ENCODE measurements at regions not wholly inside any gene's neighbourhood (a gene's known extent, or its start where the extent isn't known, plus 50 kb on each side); places are given as distances from the start of the nearest gene placed in this dataset.

- DNase-seq (ENCODE audit: low spot score), result no peak
- no peaks in the 10 kb centered on the region for H3K36me3 Mint-ChIP-seq (ENCODE audit: low read depth)
- H3K4me3 Mint-ChIP-seq, result no peak overlapping the region
- peaks cover 13% of the 10 kb centered on the region for H3K27me3 Mint-ChIP-seq (ENCODE audit: low read depth)
- no peaks in the 10 kb centered on the region for H3K9me3 Mint-ChIP-seq
- H3K27ac Mint-ChIP-seq, result no peak overlapping the region
- no peaks in the 10 kb centered on the region for H3K4me1 Mint-ChIP-seq (ENCODE audit: low read depth)
These were observed 355.0 kb downstream of the SETD4 start for GRCh38 chr21:35705237-35705887.

- H3K4me1 Mint-ChIP-seq (ENCODE audit: low read depth), result no peaks in the 10 kb centered on the region
- H3K27ac Mint-ChIP-seq, result no peak overlapping the region
- no peak for DNase-seq (ENCODE audit: low spot score)
- no peaks in the 10 kb centered on the region for H3K36me3 Mint-ChIP-seq (ENCODE audit: low read depth)
- no peak overlapping the region for H3K4me3 Mint-ChIP-seq
- H3K9me3 Mint-ChIP-seq, result no peaks in the 10 kb centered on the region
- H3K27me3 Mint-ChIP-seq (ENCODE audit: low read depth), result peaks cover 15% of the 10 kb centered on the region
These were observed 356.6 kb downstream of the SETD4 start for GRCh38 chr21:35703704-35704103.

DNA sequence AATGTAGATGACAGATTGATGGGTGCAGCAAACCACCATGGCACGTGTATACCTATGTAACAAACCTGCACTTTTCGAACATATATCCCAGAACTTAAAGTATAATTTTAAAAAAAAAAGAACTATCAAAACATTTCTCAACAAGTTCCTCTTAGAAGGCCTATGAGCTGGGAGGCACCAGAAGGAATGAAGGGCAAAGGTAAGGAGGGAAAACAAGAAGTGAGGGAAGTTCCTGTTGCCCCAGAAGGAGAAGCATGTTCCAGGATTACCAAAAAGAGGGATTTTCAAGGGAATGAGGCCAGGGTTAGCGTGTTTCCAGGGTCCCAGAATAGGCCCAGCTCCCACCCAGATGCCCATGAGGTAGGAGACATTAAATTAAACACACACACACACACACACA is 361.0 kb downstream of the SETD4 start:
- H3K27me3 Mint-ChIP-seq (ENCODE audit: low read depth), result peaks cover 17% of the 10 kb centered on the region
- no peak for DNase-seq (ENCODE audit: low spot score)
- no peaks in the 10 kb centered on the region for H3K36me3 Mint-ChIP-seq (ENCODE audit: low read depth)
- no peak overlapping the region for H3K4me3 Mint-ChIP-seq
- no peak overlapping the region for H3K27ac Mint-ChIP-seq
- H3K9me3 Mint-ChIP-seq, result no peaks in the 10 kb centered on the region
- H3K4me1 Mint-ChIP-seq (ENCODE audit: low read depth), result no peaks in the 10 kb centered on the region

DNA sequence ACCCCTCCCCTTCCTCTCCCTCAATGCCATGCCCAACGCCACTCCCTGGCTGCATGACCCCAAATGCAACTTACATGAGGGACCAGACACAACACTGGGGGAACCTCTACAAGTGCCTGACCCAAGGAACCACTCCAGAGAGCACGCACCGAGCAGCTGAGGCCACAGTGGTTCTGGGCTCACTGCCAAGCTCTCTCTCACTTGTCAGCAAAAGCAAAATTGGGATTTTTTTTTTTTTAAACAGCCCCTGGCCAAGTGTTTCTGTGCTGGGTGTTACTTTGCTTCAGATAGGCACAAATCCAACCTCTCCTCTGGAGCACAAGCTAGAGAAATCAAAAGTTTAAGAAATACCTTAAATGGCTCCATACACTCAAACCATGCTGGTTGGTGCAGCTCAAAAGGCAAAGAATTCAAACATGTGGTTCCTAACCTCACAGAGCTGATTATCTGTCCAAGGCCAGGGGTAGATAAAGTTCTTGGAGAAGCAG is 363.0 kb downstream of the SETD4 start:
- Mint-ChIP-seq H3K4me3 (no peak overlapping the region), H3K27ac (no peak overlapping the region), H3K4me1 (ENCODE audit: low read depth) (no peaks in the 10 kb centered on the region), H3K27me3 (ENCODE audit: low read depth) (peaks cover 15% of the 10 kb centered on the region), H3K9me3 (no peaks in the 10 kb centered on the region), H3K36me3 (ENCODE audit: low read depth) (no peaks in the 10 kb centered on the region)
- no peak for DNase-seq (ENCODE audit: low spot score)

GRCh38 chr21:35696644-35697043 is 363.7 kb downstream of the SETD4 start:
- H3K4me1 Mint-ChIP-seq (ENCODE audit: low read depth), result peaks cover 1% of the 10 kb centered on the region
- no peak for DNase-seq (ENCODE audit: low spot score)
- no peaks in the 10 kb centered on the region for H3K36me3 Mint-ChIP-seq (ENCODE audit: low read depth)
- H3K9me3 Mint-ChIP-seq, result no peaks in the 10 kb centered on the region
- no peak overlapping the region for H3K4me3 Mint-ChIP-seq
- peaks cover 18% of the 10 kb centered on the region for H3K27me3 Mint-ChIP-seq (ENCODE audit: low read depth)
- H3K27ac Mint-ChIP-seq, result no peak overlapping the region

DNA sequence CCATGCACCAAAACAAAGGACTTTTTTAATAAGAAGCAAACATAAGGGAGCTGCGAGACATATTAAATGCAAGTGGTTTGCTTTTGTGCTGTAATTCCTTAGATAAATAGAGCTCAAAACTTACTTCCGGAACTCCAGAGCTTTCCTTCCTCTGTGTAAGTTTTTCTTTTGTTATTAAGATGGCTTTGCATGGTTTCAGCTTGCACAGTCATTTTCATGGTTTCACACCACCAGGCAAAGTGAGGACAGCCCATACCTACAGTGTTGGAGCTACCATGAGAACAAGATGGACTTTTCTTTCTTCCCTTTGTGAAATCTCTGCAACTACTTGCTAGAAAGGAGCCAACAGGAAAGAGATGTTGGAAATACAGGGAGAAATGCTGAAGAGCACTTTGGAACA is 368.0 kb downstream of the SETD4 start:
- no peaks in the 10 kb centered on the region for H3K9me3 Mint-ChIP-seq
- H3K27me3 Mint-ChIP-seq (ENCODE audit: low read depth), result peaks cover 13% of the 10 kb centered on the region
- no peak overlapping the region for H3K4me3 Mint-ChIP-seq
- H3K36me3 Mint-ChIP-seq (ENCODE audit: low read depth), result no peaks in the 10 kb centered on the region
- no peak overlapping the region for H3K27ac Mint-ChIP-seq
- peaks cover 1% of the 10 kb centered on the region for H3K4me1 Mint-ChIP-seq (ENCODE audit: low read depth)
- DNase-seq (ENCODE audit: low spot score), result no peak

DNA sequence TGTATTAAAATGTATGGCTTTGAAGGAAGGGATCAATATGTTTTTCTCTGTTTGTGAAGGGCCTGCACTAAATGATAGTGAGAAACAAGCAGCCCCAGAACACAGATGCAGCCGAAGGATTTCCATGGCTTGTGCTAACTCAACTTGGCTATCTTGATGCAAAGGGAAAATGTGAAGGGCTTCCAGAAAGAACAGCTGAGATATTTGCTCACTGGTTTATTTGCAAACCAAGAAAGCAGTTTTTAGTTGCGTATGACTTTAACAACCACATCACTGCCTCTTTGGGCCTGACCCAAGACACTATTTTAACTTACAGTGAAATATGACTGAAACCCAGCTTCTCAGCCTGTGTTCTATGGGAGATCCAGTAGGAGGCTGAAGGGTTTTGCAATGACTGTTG is 369.9 kb downstream of the SETD4 start:
- Mint-ChIP-seq H3K9me3 (no peaks in the 10 kb centered on the region), H3K4me3 (no peak overlapping the region), H3K36me3 (ENCODE audit: low read depth) (no peaks in the 10 kb centered on the region), H3K27me3 (ENCODE audit: low read depth) (peaks cover 17% of the 10 kb centered on the region), H3K27ac (no peak overlapping the region), H3K4me1 (ENCODE audit: low read depth) (peaks cover 1% of the 10 kb centered on the region)
- DNase-seq (ENCODE audit: low spot score), result no peak

DNA sequence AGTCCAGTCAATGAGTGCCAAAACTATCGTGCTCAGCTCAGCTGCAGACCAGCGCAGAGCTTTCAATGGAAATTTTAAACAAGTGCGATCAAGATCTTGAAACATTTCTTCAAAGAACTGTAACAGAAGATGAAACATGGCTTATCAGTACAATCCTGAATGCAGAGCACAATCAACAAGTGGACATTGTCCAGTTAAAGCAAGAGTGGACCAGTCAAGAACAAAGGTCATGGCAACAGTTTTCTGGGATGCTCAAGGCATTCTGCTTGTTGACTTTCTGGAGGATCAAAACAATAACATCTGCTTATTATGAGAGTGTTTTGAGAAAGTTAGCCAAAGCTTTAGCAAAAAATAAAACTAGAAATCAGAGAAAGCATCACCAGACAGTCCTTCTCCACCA is 374.2 kb downstream of the SETD4 start:
- no peaks in the 10 kb centered on the region for H3K9me3 Mint-ChIP-seq
- H3K27me3 Mint-ChIP-seq (ENCODE audit: low read depth), result peaks cover 18% of the 10 kb centered on the region
- no peak for DNase-seq (ENCODE audit: low spot score)
- no peak overlapping the region for H3K4me3 Mint-ChIP-seq
- no peaks in the 10 kb centered on the region for H3K36me3 Mint-ChIP-seq (ENCODE audit: low read depth)
- H3K27ac Mint-ChIP-seq, result no peak overlapping the region
- H3K4me1 Mint-ChIP-seq (ENCODE audit: low read depth), result peaks cover 1% of the 10 kb centered on the region

DNA sequence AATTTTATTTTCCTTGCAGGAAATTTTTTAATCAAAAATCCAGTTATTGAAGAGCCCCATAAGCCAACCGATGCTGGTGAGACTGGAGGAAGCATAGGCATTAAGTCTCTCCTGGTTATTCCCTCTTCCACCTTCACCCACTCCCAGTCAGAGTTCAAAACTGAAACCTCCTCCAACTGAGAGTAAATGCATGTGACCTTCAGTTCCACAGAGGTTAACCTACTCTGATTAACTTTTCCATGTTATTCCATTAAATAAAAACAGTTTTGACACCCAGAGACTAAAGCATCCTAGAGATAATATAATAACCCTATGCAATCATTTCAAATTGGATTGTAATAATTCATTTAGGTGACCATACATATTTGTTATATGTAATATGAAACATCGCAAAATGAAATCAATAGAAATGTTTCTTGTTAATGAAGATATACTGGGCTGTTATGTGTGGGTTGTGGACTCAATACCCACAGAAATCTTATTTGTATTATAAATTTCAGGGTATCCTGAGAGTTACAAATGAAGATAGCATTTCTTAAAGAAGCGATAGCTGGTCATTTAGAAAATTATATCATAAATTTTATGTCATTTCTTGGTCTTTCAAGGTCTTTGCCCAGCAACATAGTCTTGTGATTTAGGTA is 376.5 kb downstream of the SETD4 start:
- Mint-ChIP-seq H3K4me1 (ENCODE audit: low read depth) (peaks cover 1% of the 10 kb centered on the region), H3K27me3 (ENCODE audit: low read depth) (peaks cover 22% of the 10 kb centered on the region)

GRCh38 chr21:35682904-35683549 is 377.3 kb downstream of the SETD4 start:
- H3K27me3 Mint-ChIP-seq (ENCODE audit: low read depth), result peaks cover 26% of the 10 kb centered on the region

More for the DNA sequence above, 376.5 kb downstream of the SETD4 start:
- DNase-seq (ENCODE audit: low spot score), result no peak
- Mint-ChIP-seq H3K36me3 (ENCODE audit: low read depth) (no peaks in the 10 kb centered on the region), H3K4me3 (no peak overlapping the region), H3K27ac (no peak overlapping the region), H3K9me3 (no peaks in the 10 kb centered on the region)

DNA sequence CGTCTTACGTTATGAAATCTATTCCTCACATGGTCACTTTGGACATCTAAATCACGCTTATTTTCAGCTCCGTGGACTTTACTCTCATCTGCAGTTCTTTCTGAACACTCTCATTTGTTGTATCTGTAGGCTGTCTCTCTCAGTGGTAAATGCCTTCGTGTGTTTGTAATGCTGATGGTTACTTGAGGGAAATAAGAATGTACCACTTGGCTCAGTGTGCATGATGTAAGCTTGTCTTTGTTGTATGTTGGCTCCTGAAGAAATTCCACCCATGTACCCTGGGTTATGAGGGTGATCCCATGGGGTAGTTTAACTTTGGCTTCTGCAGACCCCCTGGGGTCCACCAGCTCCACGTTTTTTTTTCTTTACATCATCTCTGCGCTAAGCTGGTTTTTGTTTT is 378.4 kb downstream of the SETD4 start:
- Mint-ChIP-seq H3K27ac (no peak overlapping the region), H3K36me3 (ENCODE audit: low read depth) (no peaks in the 10 kb centered on the region), H3K4me1 (ENCODE audit: low read depth) (peaks cover 1% of the 10 kb centered on the region), H3K9me3 (no peaks in the 10 kb centered on the region), H3K4me3 (no peak overlapping the region), H3K27me3 (ENCODE audit: low read depth) (peaks cover 21% of the 10 kb centered on the region)
- DNase-seq (ENCODE audit: low spot score), result no peak

More at GRCh38 chr21:35682904-35683549, 377.3 kb downstream of the SETD4 start:
- DNase-seq (ENCODE audit: low spot score), result no peak
- Mint-ChIP-seq H3K9me3 (no peaks in the 10 kb centered on the region), H3K4me1 (ENCODE audit: low read depth) (peaks cover 1% of the 10 kb centered on the region), H3K36me3 (ENCODE audit: low read depth) (no peaks in the 10 kb centered on the region), H3K4me3 (no peak overlapping the region), H3K27ac (no peak overlapping the region)

GRCh38 chr21:35679076-35679475 is 381.2 kb downstream of the SETD4 start:
- peaks cover 18% of the 10 kb centered on the region for H3K27me3 Mint-ChIP-seq (ENCODE audit: low read depth)
- peaks cover 4% of the 10 kb centered on the region for H3K4me1 Mint-ChIP-seq (ENCODE audit: low read depth)
- DNase-seq (ENCODE audit: low spot score), result no peak
- H3K4me3 Mint-ChIP-seq, result no peak overlapping the region
- no peaks in the 10 kb centered on the region for H3K36me3 Mint-ChIP-seq (ENCODE audit: low read depth)
- H3K9me3 Mint-ChIP-seq, result no peaks in the 10 kb centered on the region
- H3K27ac Mint-ChIP-seq, result no peak overlapping the region

DNA sequence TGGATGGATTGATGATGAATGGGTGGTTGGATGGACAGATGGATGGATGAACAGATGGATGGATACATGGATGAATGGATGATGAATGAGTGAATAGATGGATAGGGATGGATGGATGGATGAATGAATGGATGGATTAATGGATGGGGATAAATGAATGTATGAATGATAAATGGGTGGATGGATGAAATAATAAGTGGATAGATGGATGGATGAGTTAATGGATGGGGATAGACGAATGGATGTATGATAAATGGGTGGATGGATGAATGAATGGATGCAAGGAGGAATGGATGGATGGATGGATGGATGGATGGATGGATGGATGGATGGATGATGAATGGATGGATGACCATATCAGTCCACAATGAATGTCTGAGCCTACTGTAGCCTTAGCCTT is 381.9 kb downstream of the SETD4 start:
- DNase-seq (ENCODE audit: low spot score), result no peak
- H3K4me1 Mint-ChIP-seq (ENCODE audit: low read depth), result peaks cover 4% of the 10 kb centered on the region
- no peak overlapping the region for H3K27ac Mint-ChIP-seq
- no peaks in the 10 kb centered on the region for H3K36me3 Mint-ChIP-seq (ENCODE audit: low read depth)
- H3K9me3 Mint-ChIP-seq, result no peaks in the 10 kb centered on the region
- no peak overlapping the region for H3K4me3 Mint-ChIP-seq
- H3K27me3 Mint-ChIP-seq (ENCODE audit: low read depth), result peaks cover 21% of the 10 kb centered on the region

DNA sequence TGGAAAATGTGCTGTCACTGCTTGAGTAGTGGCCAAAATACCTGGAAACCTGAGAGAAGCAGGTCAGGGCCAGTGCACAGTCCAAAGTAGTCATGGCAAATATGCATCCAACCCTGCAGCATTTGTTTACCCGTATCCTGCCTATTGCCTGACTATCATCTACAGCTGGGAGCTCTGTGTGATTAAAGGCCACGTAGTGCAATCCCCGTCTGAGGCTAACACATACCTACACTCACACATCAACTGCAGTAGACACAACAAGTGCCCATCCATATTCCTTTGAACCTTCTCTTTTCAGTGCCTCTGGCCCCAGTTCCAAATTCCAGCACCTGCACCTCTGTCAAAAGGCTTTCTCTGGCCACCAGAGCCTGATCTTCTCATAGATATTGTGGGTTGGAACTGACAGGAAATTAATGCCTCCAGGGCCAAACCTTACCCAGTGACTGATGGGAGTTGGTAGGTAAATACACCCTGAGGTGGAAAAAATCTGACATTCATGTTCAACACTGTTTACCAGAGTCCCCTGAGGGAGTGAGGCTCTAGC is 383.0 kb downstream of the SETD4 start:
- Mint-ChIP-seq H3K36me3 (ENCODE audit: low read depth) (no peaks in the 10 kb centered on the region), H3K27ac (no peak overlapping the region), H3K4me1 (ENCODE audit: low read depth) (peaks cover 3% of the 10 kb centered on the region), H3K27me3 (ENCODE audit: low read depth) (peaks cover 21% of the 10 kb centered on the region), H3K4me3 (no peak overlapping the region), H3K9me3 (no peaks in the 10 kb centered on the region)
- DNase-seq (ENCODE audit: low spot score), result no peak

Measured in T-helper 2 cell treated with Interferon-gamma antibody and Interleukin-4, amounts not matched to agents 5 μg/mL and 100 μg/mL, for 36 hours (primary cell).